A673 (cell line): ENCODE measurements at regions not wholly inside any gene's neighbourhood (a gene's known extent, or its start where the extent isn't known, plus 50 kb on each side); places are given as distances from the start of the nearest gene placed in this dataset.

Source experiments
- CTCF ChIP-seq: fragments of 300-800, 200-600 bp; sonication (generic); conservative IDR thresholded peaks from 2 replicates; pipeline ENCODE4 v1.5.1; 2017; ENCODE audit warnings: low read depth, mild to moderate bottlenecking, antibody characterized with exemption, low read length, moderate library complexity, mixed read lengths
- EZH2 ChIP-seq: fragments of 200-600 bp; sonication (generic); IDR thresholded peaks from 2 replicates; pipeline ENCODE4 v1.6.1; 2017; ENCODE audit warnings: borderline replicate concordance, low read depth, mild to moderate bottlenecking, mixed read lengths, antibody characterized with exemption, low read length; ENCODE audit not compliant: poor library complexity, severe bottlenecking

- TF ChIP-seq EZH2 (no peak), CTCF (no peak)
Observed at GRCh38 chr2:12502759-12503158, 214.0 kb upstream of the TRIB2 start.
